HG03521 (cell line): ENCODE measurements at regions not wholly inside any gene's neighbourhood (a gene's known extent, or its start where the extent isn't known, plus 50 kb on each side); places are given as distances from the start of the nearest gene placed in this dataset.
"Not testable (repeated sequence)": the region's sequence is repeated elsewhere in the genome, so short reads cannot be mapped to it uniquely, and the experiment has no call there.

ENCODE experiments used
- ATAC-seq: cut with Tn5 transposase; IDR thresholded peaks from one replicate; pipeline ENCODE4 v1.9.1; 2021; ENCODE audit warnings: mild to moderate bottlenecking, moderate library complexity; ENCODE audit not compliant: unreplicated experiment

DNA sequence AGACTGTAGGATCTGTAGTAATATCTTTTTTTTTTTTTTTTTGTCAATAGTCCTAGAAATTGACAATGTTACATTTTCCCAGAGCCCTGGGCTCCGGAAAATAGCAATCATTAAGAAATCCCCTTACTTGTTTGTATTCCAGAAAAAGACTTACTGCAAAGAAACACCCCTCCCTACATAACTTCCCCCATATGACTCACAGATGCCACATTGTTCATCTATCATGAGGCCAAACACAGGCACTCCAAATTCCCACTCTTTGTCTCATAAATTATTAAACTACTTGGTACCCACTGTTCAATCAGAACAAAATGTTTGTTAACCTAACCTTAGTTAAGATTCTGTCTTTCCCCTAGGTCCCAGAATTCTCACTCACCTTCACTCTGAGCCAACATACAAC is 53.5 kb downstream of the TEX51 start:
- no peak for ATAC-seq

GRCh38 chr2:126953483-126953882 is 54.8 kb downstream of the TEX51 start:
- no peak for ATAC-seq

DNA sequence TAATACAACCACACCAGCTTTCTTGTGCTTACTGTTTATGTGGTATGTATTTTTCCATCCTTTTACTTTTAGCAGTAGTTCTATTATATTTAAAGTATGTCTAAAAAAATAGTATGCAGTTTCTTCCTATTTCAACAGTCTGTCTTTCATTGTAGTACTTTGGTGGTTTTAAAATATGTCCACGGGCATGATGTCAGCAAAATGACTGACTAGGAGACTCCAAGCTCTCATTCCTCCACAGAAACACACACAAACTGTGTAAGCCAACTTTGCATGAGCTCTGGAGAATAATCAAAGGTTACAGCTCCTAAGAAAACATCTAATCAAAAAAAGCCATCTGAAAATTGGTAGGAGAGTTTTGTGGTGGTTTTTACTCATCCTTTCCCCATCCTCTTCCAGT is 56.1 kb downstream of the TEX51 start:
- ATAC-seq = no peak

GRCh38 chr2:126956773-126957172 is 58.1 kb downstream of the TEX51 start:
- not testable (repeated sequence) for ATAC-seq

DNA sequence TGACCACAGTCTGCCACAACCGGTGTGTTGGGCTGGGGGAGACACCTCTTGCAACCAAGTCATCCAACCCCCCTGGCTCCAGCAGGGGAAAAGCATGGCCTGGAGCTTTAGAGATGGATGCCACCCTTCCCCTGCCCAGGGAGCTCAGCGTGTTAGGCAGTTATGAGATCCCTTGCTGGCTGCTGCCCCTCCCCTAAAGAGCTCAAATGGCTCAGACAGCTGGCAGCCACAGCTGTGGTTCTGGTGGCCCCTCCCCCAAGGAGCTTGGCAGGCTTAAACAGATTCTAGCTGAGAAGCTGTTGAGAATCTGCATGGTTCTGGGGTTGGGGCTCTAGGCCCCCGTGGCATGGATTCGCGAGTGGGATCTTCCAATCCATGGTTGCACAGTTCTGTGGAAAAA is 64.7 kb downstream of the TEX51 start:
- no peak for ATAC-seq

- ATAC-seq = no peak
Observed at GRCh38 chr2:126966601-126967000, 67.9 kb downstream of the TEX51 start.

DNA sequence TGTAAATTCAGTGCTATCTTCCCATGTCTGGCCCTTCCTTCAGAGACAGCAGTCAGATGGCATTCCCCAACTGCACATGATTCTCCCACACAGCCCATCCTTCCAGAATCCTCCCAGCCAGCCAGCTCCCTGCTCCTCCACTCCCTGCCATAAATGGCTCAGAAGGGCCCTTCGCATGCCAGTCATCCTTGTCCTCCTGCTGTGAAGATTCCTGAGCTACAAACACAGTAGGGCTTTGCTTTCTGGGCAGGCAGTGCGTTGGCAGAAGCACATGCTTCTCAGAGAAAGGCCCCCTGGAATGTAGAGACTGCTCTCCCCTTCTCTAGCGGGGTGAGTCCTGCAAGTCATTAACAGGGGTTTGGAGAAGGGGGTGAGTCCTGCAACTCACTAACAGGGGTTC is 71.9 kb downstream of the TEX51 start:
- no peak for ATAC-seq

- no peak for ATAC-seq
Observed at GRCh38 chr2:126971162-126971480, 72.4 kb downstream of the TEX51 start.

GRCh38 chr2:126971481-126972278 is 73.0 kb downstream of the TEX51 start:
- ATAC-seq = peak; percentile 96

GRCh38 chr2:126972279-126972626 is 73.6 kb downstream of the TEX51 start:
- ATAC-seq = no peak

- no peak for ATAC-seq
Observed at GRCh38 chr2:126973745-126974144, 75.1 kb downstream of the TEX51 start.

DNA sequence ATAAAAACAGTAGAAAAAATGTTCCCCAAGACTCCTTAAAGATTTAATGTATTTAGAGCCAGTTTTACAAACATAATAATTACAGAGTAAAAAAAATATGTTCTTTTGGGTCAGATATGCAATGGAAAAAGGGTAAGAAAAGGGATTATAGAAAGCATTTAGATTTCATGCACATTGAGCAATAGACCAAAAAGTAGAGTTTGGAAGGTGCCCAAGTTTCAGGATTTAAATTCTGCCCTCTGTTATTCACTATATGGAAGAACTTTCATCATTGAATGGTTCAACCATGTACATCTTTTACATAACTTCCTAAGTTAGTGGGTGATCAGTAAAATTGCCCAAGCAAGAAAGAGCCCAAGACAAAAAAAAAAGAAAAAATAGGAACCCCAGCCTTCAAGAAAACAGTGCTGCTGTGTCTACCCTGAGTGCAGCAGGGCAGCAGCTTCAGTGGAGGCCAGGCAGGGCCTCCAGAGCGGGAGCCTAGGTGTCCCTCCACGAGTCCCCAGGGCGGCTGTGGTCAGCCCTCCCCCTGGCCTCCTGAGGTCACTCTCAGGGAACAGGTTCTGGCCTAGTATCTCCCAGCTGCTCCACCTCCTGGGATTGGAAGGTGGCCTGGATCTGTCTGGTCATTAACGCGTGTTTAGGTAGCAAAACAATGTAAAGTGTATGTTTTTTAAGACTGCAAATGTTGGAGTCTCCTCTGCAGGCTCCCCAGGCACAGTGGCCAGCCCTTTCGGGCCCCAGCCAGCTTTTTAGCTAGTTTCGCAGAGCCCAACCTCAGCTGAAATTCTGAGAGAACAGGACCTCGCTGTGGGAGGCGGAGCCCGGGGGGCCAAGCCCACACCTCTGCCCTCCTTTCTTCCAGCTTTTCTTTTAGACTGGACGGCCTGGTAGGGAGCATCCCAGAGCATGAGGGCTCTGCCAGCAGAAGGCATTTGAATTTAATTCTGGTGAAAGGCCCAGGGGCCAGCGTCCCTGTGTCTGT is 77.3 kb downstream of the TEX51 start:
- ATAC-seq = no peak

GRCh38 chr2:126976721-126977328 is 78.1 kb downstream of the TEX51 start:
- ATAC-seq = no peak

DNA sequence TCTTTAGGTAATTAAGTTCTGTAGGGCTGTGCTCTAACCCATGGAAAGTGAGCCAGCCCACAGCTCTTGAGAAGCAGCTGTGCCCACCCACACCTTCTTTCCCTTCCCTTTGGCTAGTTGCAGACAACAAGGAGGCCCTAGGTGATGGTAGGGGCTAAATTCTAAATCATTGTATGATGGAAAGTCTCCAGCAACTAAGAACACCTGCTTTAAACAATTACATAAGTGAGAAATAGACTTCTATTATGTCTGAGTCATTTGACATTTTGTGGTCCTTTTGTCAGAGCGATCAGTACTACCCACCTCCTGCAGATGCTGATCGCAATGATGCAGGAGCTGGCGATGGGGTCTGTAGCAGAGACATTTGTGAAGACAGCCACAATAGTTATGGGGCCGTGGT is 79.6 kb downstream of the TEX51 start:
- no peak for ATAC-seq

- ATAC-seq = no peak
Observed at GRCh38 chr2:126979039-126980003, 80.6 kb downstream of the TEX51 start.

GRCh38 chr2:126981476-126981875 is 82.8 kb downstream of the TEX51 start:
- ATAC-seq = no peak

DNA sequence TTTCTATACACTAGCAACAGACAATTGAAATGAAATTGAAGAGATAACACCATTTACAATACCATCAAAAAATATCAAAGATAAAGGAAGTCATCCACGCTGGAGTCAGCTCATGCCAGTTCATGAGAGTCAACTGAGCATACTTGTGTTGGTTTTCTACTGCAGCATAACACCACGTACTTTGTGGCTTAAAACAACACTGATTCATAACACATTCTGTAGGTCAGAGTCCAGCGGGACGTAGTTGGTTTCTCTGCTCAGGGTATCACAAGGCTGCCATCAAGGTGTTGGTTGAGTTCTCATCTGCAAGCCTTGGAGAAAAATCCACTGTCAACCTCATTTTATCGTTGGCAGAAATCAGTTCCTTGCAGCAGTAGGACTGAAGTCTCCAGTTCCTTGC is 84.2 kb downstream of the TEX51 start:
- no peak for ATAC-seq

DNA sequence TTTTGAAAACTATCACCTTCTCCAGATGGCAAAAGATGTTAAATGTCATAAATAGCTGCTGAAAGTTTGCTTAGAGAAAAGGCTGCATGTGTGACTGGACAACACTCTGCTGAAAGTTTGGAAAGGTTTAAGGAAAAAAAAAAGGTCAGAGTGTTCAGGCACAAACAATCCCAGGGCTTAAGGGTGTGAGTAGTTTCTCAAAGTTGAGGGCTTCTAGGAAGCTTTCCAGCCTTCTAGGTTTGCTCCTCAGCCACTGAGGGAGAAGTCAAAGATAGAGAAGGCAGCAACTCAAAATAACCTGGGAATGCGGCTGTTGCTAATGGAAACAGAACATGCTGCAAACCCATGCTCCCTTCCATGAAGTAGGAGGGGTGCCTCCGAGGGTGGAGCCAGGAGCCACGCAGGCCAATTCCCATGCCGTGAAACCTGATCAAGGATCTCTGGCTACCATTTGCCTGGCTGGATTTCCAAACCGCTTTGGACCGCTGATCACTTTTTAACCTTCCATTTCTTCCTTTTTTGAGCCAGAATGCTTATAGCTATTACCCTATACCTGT is 88.0 kb downstream of the TEX51 start:
- ATAC-seq = no peak

- ATAC-seq = no peak
Observed at GRCh38 chr2:126988482-126988881, 89.8 kb downstream of the TEX51 start.

- ATAC-seq = not testable (repeated sequence)
Observed at GRCh38 chr2:126989064-126989463, 90.4 kb downstream of the TEX51 start.
